Muscle of back (tissue), 3 donors: ENCODE measurements at regions not wholly inside any gene's neighbourhood (a gene's known extent, or its start where the extent isn't known, plus 50 kb on each side); places are given as distances from the start of the nearest gene placed in this dataset.

ENCODE experiments used
- DNase-seq, 3 donors: peaks; one replicate each; pipeline versions ENCODE4 v3.0.0 to v3.0.0-alpha.2; 2013

DNA sequence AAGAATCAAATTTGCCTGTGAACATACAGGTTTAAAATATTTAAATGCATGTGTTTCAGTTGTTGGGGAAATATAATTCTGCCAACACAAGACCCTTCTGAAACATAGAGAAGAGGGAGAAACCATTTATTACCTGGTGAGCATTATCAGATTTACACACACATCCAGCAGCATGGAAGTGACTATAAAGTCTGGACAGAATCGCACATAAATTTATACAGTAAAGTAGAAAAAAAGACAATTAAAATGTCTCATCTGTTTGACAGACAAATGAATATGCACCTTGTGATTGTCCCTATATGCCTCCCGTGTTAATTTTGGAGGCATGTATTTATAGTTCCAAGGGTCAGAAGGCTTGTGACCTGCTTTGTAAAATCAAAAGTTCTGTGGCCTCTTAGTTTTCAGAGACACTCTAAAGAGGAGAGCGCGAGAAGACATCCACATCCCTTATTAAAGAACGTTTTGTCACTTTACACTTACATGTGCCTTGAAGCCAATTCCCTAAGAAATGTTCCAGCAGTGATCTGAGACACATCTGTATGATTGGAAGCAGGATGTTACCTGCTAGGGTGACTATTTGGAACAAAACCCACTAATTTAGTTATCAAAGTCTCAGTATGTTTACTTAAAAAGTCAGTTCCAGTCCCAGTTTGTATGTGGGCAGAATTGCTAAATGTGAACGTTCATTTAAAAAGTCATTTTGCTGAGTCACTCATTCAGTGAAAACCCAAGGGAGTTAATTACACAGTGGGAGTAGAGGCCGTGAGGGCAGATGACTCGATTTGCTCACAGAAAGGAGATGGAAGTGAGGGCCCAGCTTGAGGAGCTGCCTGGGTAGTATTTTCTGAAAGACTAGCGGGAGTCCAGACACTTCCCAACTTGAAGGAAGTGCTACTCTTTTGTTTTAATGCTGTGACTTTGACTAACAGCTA is 527.6 kb upstream of the MEX3C start:
- DNase-seq, result no peak

DNA sequence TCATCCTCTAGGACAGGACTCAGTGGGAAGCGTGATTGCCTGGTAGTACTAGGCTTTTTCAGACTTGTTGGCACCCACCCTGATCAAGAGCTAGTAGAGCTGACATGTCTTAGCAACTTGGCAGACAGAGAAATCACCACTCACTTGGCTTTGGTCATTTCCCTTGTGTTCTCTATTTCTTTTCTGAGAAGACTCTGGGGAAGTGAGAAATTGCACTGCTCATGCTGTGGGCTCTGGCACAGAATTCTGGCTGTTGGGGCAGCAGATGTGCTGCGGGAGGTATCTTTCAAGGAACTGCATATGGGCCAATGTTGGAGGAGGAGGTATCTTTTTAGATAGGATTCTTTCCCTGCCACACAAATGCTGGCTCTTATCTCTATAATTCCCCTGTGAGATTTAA is 529.1 kb upstream of the MEX3C start:
- peak in 1 of 3 donors; percentile 7 for DNase-seq

DNA sequence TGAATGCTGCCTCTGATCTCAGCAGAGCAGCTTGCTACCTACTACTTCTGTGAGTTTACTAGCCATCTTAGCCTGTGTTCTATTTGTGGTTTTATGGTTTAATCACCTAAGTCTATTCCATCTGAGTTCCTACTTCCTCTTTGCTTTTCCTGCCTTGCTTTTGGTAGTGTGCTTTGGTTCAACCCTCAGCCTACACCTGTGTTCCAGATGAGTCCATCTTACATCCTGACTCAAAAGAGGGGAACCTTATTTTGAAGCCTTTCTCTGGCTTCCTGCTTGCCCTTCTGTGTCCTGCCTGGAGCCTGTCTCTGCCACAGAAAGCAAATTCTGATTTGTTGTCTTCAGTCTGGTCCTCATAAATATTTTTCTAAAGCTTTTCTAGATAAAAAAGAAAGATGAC is 530.3 kb upstream of the MEX3C start:
- DNase-seq, result no peak

DNA sequence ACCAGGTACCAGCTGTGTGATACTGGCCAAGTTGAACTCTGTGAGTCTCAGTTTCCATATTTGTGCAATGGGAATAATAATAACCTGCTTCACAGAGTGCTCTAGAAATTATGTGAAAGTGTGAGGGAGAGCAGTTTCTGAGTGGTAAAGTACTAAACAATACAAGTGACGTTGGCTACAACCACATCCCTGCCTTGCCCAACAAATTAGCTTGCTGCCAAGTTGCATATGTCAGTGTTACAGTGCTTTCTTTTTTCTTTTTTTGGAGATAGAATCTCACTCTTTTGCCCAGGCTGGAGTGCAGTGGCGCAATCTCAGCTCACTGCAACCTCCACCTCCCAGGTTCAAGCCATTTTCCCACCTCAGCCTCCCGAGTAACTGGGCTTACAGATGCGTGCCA is 533.6 kb upstream of the MEX3C start:
- no peak for DNase-seq

DNA sequence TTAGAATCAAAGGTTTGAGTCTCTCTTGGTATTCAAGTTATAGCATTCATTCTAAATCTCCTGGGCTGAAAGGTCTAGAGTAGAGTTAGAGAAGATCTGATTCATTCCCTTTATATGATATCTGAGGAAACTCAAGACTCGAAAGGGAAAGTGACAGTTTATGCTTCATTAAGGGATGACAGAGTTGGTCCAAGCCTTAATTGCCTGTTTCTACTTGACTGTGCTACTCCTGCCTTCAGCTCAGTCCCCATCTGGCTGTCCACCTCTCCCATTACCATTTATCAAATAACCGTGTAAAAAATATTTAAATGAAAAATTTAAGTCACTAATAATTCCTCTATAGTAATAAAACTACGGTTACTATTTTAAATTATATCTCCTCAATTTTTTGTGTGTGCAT is 537.1 kb upstream of the MEX3C start:
- no peak for DNase-seq

DNA sequence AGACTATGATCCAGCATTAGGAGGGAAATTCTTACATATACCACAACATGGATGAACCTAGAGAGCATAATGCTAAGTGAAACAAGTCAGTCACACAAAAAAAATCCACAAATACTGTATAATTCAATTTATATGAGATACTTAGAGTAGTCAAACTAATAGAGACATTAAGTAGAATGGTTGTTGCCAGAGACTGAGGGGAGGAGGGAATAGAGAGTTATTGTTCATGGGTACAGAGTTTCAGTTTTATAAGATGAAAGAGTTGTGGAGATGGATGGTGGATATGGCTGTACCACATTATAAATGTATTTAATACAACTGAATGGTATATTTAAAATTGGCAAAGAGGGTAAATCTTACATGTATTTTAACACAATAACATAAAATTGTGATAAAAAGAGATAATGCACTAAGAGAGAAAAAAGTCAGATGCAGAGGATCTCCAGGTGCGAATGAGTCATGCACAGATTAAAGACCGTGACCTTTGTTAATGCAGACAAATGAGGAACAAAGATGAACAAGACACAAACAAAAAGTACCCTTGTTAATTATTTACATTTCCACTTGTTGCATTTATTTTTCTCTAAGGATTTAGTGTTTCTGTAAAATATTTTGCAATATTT is 541.7 kb upstream of the MEX3C start:
- DNase-seq, result no peak

DNA sequence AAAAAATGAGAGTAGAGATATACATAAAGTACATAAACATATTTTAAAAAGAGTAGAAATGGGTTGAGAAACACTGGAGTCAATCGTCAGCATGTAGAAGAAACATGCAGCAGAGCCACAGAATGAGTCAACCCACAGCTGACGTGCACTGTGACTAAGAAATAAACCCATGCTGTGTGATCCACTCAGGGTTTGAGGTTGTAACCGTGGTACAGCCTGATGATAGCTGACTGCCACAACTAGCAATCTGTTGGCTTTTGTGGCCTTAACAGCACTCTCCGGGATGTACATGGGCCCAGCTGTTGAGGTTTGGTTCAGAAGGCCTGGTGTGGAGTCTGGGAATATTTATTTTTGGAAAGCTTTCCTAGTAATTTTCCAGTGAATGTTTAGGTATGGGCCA is 554.4 kb upstream of the MEX3C start:
- peak in 1 of 3 donors; percentile 3 for DNase-seq

DNA sequence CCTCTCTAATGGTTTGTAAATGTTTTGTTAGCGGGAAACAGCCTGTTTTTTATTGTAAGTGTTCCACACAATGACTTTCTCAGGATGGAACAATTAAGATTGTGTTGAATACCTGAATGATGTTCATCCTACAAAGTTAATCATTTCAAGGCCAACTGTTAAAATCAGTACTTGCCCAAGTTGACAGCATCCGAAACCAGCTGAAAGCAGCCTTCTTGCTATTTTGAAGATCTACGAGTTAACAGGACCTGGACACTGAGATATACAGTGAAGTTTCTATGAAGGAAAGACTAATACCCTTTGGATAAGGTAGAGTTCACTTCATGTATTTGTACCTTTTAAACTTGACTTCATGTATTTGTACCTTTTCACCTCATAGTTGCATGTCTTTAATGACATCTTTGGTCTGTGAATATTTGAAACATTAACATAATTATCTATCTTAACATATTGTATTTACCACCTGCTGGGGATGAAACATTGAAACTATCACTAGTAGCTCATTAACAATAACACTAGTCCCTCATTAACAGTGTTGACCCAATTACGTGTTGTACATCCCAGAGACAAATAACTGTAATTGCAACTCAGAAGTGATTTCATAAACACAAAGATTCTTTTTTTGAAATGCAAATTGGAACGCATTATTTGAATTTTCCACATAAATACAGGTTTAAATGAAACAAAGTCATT is 556.0 kb upstream of the MEX3C start:
- DNase-seq, result no peak

DNA sequence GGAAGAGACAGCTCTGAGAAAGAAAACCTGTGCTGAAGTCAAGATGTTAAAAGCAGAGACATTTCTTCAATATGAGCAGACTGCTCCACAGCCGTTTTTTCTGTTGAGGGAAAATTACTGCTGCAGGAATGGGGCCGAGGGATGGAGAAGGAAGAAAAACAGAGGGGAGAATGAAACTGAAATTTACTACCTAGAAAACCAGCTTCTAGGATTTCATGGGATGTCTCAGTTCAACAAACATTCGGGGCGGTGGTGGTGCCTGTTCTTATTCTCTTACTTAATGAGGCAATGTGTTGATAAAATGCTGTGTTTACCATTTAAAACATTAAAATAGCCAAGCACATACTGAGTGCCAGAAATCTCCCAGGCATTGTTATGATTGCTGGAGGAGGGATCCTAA is 557.1 kb upstream of the MEX3C start:
- no peak for DNase-seq

DNA sequence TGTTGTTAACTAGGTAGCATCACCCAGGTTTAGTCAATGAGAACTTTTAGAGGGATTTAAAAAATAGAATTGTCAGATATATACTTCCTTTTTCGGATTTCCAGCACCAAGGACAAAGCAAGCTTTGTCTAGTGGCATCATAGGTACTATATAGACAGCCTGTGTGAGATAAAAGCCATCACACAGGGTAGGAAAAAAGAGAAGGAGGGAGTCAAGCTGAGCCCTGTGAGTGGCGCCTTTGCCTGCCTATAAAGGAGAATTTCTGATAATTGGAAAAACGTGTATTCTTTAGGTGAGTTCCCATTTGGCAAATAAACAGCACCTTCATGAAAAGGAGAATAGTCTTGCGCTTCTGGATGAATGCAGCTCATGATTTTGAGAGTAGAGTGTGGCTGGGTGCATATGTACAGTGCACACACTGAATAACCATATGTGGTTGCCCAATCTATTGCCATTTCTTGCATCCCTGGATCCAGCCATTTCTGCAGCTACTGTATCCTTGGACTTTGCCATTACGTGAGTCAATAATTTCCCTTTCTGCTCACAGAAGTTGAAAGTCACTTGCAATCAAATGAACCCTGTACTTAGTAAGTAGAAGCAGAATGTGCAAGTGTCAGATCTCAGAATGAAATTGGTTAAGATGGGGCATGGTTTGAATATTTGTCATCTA is 559.9 kb upstream of the MEX3C start:
- DNase-seq, result no peak

DNA sequence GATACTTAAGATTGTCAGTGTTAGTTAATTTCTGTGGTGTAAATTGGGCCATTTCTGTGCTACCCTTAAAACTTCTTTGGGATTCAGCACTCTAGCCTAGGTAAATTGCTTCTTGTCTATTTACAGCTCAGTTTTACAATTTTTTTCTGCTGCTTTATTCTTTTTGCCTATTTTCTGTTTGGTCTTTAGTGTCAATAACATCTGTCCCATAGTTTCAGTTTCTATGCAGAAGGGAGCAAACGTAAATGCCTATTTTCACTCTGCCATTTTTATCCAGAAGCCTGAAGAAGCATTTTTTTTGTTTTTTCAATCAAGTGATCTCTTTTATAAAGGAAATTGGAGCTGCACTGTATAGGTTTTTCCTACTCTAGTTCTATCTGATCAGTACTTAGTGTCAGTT is 564.9 kb upstream of the MEX3C start:
- DNase-seq, result no peak

DNA sequence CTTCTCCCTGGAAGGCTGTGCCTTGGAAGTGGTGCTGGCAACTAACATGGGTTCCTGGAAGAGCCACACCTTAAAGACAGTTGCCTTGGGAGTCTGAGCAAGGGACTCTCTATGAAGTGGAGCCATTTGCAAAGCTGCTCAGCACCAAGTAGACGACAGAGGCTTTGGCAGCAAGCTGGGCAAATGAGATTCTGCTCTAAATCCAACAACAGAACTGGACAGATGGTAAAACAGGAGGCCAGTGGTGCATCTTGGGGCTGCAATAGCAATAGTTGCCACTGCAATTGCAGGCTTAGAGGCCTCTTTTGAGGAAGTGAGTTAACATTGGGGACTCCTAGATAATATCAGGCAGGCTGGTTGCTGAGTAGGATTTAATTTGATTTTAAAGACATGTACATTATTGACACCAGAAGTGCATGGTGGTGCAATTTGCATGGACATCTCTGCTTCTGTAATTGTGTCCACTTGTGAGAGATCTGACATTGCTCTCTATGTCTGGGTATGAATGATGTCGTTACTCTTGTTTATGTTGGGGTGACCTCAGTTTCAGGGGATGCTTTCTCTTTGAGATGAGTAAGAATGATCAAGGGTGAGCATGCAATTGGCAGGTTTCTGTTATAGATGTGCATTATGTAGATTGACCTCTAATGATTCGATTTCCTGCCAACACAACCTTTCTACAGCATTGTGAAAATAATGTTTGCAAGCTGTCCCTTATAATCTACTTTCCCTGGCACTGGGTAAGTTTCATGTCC is 568.3 kb upstream of the MEX3C start:
- no peak for DNase-seq

DNA sequence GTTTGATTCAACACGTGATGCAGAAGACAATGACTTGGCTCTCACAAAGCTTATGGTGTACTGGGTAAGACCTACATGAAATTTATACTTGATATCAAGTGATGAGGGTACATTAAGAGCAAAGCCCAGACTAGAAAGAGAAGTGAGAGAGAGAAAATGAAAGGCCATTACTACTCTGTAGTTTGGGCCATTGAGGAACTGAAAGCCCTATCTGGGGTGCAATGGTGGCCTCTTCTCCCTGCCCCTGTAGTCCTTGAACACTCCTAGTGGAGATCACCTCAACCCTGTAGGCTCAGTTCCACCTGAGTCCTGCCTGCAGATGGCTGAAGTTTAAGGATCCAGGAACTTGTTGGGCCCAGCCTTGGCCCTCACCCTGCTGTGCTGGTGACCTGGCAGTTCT is 569.8 kb upstream of the MEX3C start:
- DNase-seq, result no peak

DNA sequence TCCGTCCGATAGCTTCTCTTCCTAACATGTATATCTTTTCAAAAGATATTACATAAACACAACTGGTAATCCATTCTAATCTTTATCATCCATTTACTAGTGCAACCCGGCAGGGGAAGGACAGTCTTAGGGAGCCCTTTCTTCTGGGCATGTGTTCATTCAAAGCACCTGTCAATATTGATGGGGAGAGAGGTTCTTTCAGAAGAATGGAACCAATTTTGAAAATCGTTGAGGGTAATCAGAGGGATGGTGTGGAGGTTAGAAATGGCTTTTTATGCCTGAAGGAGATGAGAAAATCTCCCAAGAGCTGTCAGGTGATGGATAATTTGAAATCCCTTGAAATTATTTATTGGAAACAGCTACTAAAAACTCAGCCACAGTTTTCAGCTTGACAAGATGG is 561.9 kb upstream of the DCC start:
- no peak for DNase-seq

DNA sequence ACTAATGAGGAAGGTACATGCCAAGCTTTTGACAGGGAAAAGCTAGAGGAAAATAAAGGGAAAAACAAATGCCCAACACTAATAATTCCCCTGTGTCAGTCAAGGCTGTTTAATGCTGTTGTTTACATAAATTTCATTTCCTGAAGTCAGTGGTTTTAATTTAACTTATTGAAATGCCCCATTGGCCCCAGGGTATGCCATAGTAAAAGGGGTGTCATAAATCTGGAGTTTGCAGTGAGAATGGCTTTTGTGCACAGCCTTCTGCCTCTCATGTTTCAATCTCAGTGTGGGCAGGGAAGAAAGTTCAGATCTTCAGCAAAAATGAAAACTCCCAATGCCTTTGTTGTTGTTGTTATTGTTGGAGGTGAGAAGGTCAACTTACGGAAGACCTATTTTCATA is 550.1 kb upstream of the DCC start:
- no peak for DNase-seq

DNA sequence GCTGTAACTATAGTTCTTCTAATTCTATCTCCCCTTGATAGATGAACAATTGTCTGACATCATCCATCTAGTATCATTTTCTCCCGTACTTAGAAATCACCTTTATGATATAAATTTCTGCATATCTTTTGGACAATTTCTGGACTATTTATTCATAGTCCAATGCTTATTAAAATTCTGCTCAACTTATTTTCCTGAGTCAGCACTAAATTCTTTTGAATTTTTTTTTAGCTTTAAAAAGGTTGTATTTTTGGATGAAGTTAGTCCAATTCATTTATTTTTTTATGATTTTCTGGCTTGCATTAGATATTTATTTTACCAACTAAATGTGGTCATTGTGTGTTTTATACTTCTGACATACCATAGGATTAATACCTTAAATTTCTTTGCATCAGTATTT is 538.5 kb upstream of the DCC start:
- no peak for DNase-seq

DNA sequence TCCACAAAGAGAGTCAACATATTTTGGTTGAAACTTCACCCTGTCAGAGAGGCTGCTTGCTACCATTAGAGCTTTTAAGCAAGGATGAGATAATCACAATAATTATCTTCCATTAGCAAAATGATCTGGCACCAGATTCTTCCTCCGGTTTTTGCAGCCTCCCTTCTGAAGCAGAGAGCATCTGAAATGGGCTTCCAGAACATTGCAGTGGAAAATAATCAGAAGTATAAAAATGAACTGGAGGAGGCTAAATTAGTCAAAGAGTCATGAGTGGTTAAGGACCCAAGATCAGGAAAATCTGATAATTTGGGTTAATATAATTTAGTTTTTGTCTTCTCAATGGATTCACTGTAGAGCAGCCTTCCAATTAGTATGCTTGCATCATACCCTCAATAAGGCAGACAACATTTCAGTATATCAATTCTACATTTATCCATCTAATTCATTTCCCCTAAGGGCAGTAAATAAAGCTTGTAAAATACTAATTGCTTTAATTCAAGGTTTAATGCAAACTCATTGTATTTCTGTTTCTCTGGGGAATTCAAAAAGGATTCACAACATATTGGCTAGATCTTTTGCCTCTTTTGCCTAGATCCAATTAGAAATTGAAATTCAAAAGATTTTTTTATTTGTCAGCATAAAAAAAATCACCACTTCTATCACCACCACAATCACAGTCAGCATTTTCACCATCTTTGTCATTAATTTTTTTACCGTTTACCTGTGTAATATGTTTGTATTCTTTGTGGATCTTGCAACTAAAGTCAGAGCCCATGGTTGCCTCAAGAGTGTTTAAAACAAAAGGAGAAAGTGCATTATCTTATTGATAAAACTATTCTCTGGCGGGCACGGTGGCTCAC is 537.2 kb upstream of the DCC start:
- DNase-seq, result no peak

DNA sequence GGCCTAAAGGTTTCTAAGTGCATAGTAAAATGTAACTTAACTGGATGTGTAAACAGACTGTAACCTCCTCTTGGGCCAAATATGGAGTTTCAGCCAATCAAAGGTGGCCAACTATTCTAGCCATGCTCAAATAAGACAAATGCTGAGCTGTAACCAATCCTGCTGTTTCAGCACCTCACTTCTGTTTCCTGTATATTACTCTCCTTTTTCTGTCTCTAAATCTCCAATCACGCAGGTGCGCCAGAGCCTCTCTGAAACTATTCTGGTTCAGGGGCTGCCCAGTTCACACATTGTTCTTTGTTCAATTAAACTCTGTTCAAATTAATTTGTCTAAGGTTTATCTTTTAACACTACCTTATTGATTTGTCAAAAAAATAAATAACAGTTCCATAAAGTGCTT is 532.7 kb upstream of the DCC start:
- DNase-seq, result no peak

DNA sequence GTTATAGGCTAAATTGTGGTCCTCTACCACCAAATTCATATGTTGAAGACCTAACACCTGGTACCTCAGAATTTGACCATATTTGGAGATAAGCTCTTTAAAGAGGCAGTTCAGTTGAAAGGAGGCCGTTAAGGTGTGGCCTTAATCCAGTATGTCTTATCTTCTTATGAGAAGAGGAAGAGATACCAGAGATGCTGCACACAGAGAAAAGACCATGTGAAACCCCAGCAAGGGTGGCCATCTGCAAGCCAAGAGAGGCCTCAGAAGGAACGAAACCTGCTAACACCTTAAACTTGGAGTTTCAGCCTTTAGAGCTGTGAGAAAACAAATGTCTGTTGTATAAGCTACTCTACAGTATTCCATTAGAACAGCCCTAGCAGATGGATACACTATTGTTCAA is 528.1 kb upstream of the DCC start:
- DNase-seq, result no peak

DNA sequence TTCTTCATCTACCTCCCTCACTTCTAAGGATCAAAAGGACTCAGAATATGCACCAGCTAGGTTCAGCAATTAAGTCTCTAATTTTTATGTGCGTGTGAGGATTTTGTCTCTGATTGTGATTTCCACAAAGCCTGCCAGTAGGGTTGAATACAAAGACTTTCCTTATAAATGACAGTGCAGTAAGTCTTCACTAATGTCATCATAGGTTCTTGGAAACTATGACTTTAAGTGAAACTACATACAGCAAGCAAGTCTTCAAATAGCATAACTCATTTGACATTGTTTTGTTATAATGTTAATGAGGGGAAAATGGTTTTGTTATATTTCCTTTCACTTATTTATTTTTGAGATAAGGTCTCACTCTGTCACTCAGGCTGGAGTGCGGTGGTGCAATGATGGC is 526.3 kb upstream of the DCC start:
- no peak for DNase-seq

DNA sequence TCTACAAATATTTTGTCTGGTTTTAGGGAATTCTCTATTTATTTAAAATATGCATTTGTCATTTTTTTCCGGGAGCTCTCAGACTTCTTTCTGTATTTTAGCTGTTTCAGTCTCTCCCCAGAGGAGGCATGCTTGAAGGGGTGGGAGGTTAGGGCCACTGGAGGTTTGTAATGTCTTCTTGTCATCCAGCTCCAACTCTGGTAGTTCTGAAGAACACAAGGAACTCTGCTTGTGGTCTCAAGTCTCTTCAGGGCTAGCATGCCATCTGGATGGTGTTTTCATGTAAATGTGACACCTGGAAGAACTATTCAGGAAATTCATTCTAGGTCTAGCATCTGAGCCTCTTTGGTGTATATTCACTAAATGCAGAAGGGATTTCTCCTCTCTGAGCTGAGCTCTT is 518.4 kb upstream of the DCC start:
- no peak for DNase-seq
